ENCODE measurements at regions not wholly inside any gene's neighbourhood (a gene's known extent, or its start where the extent isn't known, plus 50 kb on each side); places are given as distances from the start of the nearest gene placed in this dataset.

DNA sequence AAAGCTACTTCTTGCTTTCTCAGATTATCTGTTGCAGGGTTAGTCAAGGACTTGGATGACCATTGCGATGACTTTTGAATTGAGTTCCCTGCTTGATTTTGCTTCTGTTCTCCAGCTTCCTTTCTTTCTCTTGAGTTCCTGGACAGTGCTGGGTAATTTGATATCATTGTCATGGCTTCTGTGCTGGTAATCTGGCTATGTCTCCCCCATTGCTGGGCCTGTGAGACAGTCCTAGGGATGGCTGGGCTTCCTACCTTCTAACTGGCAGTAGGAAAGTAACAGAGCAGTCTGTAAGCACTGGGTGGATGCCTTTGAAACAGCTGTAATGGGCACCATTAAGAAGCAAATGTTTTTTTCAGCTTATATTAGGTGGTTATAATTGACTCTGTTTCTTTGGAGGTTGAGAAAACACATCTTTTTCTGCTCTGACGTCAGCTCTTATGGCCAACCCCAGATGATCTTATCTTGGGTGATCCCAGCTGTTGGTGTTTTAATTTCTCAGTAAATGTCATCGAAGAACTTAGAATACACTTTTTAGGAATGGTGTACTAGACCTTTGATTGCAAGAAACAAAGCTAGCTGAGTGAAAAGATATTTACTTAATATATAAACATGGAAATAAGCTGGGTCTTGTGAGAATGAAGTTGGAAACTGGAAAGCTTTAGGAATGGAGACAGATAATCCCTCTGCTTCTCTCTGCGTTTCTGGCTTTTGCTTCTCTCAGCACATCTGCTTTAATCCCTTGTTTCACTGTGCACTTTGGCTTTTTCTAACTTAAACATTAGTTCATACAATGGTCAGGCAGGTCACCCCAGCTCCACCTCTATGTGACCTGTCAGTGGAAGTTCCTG, 195.0 kb upstream of the MAN1A1 start:
- TF ChIP-seq CTCF (IDR thresholded peaks at IDR 0.05) (no peak), POLR2A (IDR thresholded peaks at IDR 0.05) (no peak)

Measured in lower leg skin (tissue), 3 donors.